Osteoblast (primary cell): ENCODE measurements at regions not wholly inside any gene's neighbourhood (a gene's known extent, or its start where the extent isn't known, plus 50 kb on each side); places are given as distances from the start of the nearest gene placed in this dataset.

Source experiments
- DNase-seq: peaks from one replicate; pipeline ENCODE4 v3.0.0; 2011; ENCODE audit warnings: low spot score, mixed read lengths; ENCODE audit not compliant: insufficient read length; ENCODE audit errors: missing footprints
- H2AFZ ChIP-seq: 2 replicates; pipeline ENCODE4 v1.6.0; 2011; ENCODE audit warnings: mild to moderate bottlenecking, low read length
- H3K27ac ChIP-seq: 2 replicates; pipeline ENCODE4 v1.5.1; 2011; ENCODE audit warnings: mild to moderate bottlenecking, low read depth, low read length, moderate library complexity
- H3K27me3 ChIP-seq: 2 replicates; pipeline ENCODE4 v1.6.0; 2012; ENCODE audit warnings: mild to moderate bottlenecking, control low read depth, inconsistent platforms, low read length, moderate library complexity; ENCODE audit not compliant: insufficient read depth
- H3K36me3 ChIP-seq: 2 replicates; pipeline ENCODE4 v1.5.1; 2011; ENCODE audit warnings: mild to moderate bottlenecking, low read length, control low read depth, moderate library complexity; ENCODE audit not compliant: insufficient read depth
- H3K4me1 ChIP-seq: 2 replicates; pipeline ENCODE4 v1.5.1; 2011; ENCODE audit warnings: mild to moderate bottlenecking, low read length, control low read depth, moderate library complexity; ENCODE audit not compliant: insufficient read depth
- H3K4me2 ChIP-seq: 2 replicates; pipeline ENCODE4 v1.6.0; 2011; ENCODE audit warnings: mild to moderate bottlenecking, low read length; ENCODE audit not compliant: insufficient read depth
- H3K4me3 ChIP-seq: fragments of 200-600 bp; sonication (generic); 3 replicates; pipeline ENCODE4 v1.5.1; 2012; ENCODE audit warnings: mild to moderate bottlenecking, low read length, inconsistent platforms; ENCODE audit not compliant: insufficient read depth
- H3K79me2 ChIP-seq: 2 replicates; pipeline ENCODE4 v1.6.0; 2012; ENCODE audit warnings: mild to moderate bottlenecking, low read length, control low read depth, inconsistent platforms; ENCODE audit not compliant: insufficient read depth
- H3K9me3 ChIP-seq: 2 replicates; pipeline ENCODE4 v1.5.1; 2011; ENCODE audit warnings: low read depth, low read length, control low read depth
- H4K20me1 ChIP-seq: 2 replicates; pipeline ENCODE4 v1.6.0; 2012; ENCODE audit warnings: mild to moderate bottlenecking, low read length, control low read depth; ENCODE audit not compliant: insufficient read depth
- CTCF ChIP-seq: IDR thresholded peaks from 2 replicates; pipeline ENCODE4 v1.5.1; 2011; ENCODE audit warnings: mild to moderate bottlenecking, low read depth, low read length, moderate library complexity; ENCODE audit errors: extremely low read depth

- Histone ChIP-seq H3K4me1 (no peaks in the 10 kb centered on the region), H3K9me3 (peaks cover 2% of the 10 kb centered on the region), H3K79me2 (no peaks in the 10 kb centered on the region), H3K4me3 (no peak overlapping the region), H3K4me2 (no peak overlapping the region), H2AFZ (no peak overlapping the region), H3K27ac (no peak overlapping the region), H3K27me3 (no peaks in the 10 kb centered on the region), H4K20me1 (no peaks in the 10 kb centered on the region), H3K36me3 (no peaks in the 10 kb centered on the region)
- DNase-seq, result no peak
- no peak for TF ChIP-seq CTCF
These were observed 330.9 kb upstream of the MKI67 start for GRCh38 chr10:128457136-128457535.

- no peaks in the 10 kb centered on the region for H3K27me3 ChIP-seq
- no peak overlapping the region for H3K4me2 ChIP-seq
- peaks cover 2% of the 10 kb centered on the region for H3K9me3 ChIP-seq
- H3K4me1 ChIP-seq, result no peaks in the 10 kb centered on the region
- TF ChIP-seq CTCF, result no peak
- no peaks in the 10 kb centered on the region for H3K79me2 ChIP-seq
- no peak overlapping the region for H2AFZ ChIP-seq
- DNase-seq, result no peak
- no peaks in the 10 kb centered on the region for H3K36me3 ChIP-seq
- H3K27ac ChIP-seq, result no peak overlapping the region
- H3K4me3 ChIP-seq, result no peak overlapping the region
- H4K20me1 ChIP-seq, result no peaks in the 10 kb centered on the region
These were observed 335.8 kb upstream of the MKI67 start for GRCh38 chr10:128461991-128462390.

- TF ChIP-seq CTCF, result no peak
- no peaks in the 10 kb centered on the region for H3K79me2 ChIP-seq
- no peak overlapping the region for H3K4me2 ChIP-seq
- H3K4me3 ChIP-seq, result no peak overlapping the region
- no peaks in the 10 kb centered on the region for H4K20me1 ChIP-seq
- H3K27ac ChIP-seq, result no peak overlapping the region
- H2AFZ ChIP-seq, result no peak overlapping the region
- H3K36me3 ChIP-seq, result no peaks in the 10 kb centered on the region
- H3K27me3 ChIP-seq, result no peaks in the 10 kb centered on the region
- no peaks in the 10 kb centered on the region for H3K4me1 ChIP-seq
- no peak for DNase-seq
- H3K9me3 ChIP-seq, result peaks cover 2% of the 10 kb centered on the region
These were observed 336.6 kb upstream of the MKI67 start for GRCh38 chr10:128462844-128463243.

GRCh38 chr10:128463991-128464760, 338.0 kb upstream of the MKI67 start:
- no peaks in the 10 kb centered on the region for H3K9me3 ChIP-seq
- H2AFZ ChIP-seq, result no peak overlapping the region
- H3K79me2 ChIP-seq, result no peaks in the 10 kb centered on the region
- H3K27me3 ChIP-seq, result no peaks in the 10 kb centered on the region
- H3K4me2 ChIP-seq, result no peak overlapping the region
- TF ChIP-seq CTCF, result no peak
- no peaks in the 10 kb centered on the region for H3K4me1 ChIP-seq
- peak; percentile 55 for DNase-seq
- H3K36me3 ChIP-seq, result no peaks in the 10 kb centered on the region
- no peak overlapping the region for H3K4me3 ChIP-seq
- no peak overlapping the region for H3K27ac ChIP-seq
- no peaks in the 10 kb centered on the region for H4K20me1 ChIP-seq
